HepG2 (cell line): ENCODE measurements at regions not wholly inside any gene's neighbourhood (a gene's known extent, or its start where the extent isn't known, plus 50 kb on each side); places are given as distances from the start of the nearest gene placed in this dataset.

Source experiments
- ATAC-seq: fragments of 200-7000 bp; cut with Tn5 transposase; 3 replicates; pipeline ENCODE4 v1.9.1; 2020; ENCODE audit warnings: mild to moderate bottlenecking, moderate library complexity
- BruUV-seq: library from RNA; stranded (reverse); fragments of 400-500 nt; replicated peaks from 2 replicates; lab custom pipeline; 2021; lab: Mats Ljungman, UMichigan
- CTCF ChIA-PET: fragments of 300-600 bp; formaldehyde crosslinking; extraction: SDS; loops from one replicate; lab custom pipeline; 2021; ENCODE audit warnings: low total read pairs, inconsistent platforms, low intra/inter-chr PET ratio; lab: Yijun Ruan, JAX
- POLR2A ChIA-PET: fragments of 350-600 bp; sonication (Branson Sonifier 250); formaldehyde crosslinking; loops from one replicate; lab custom pipeline; 2020; ENCODE audit warnings: antibody characterized with exemption, inconsistent platforms; lab: Yijun Ruan, JAX
- DNase-seq: peaks from one replicate; pipeline ENCODE4 v3.0.0-alpha.2; 2015; ENCODE audit warnings: low spot score
- FAIRE-seq: peaks from 3 replicates; lab custom pipeline; 2011; peaks lifted over from hg19 to GRCh38; lab: Jason Lieb, UNC
- H2AFZ ChIP-seq: one replicate; pipeline ENCODE4 v1.6.1; 2011; ENCODE audit warnings: low read length, inconsistent platforms
- H3K27ac ChIP-seq: fragments of 300-600 bp; 3 replicates; pipeline ENCODE4 v1.8.0; 2011; ENCODE audit warnings: mixed run types, mild to moderate bottlenecking, mixed read lengths, low read length, inconsistent platforms; ENCODE audit not compliant: insufficient read depth; ENCODE audit errors: extremely low read length
- H3K27me3 ChIP-seq, 2 experiments: fragments of 200-600 bp in 1 of 2; 2 replicates in 1 of 2; 3 replicates in 1 of 2; pipeline versions ENCODE4 v1.6.0 to v1.8.0; 2011; ENCODE audit warnings: low read length in 2 of 2, mild to moderate bottlenecking in 2 of 2, moderate library complexity in 2 of 2, inconsistent platforms in 1 of 2; ENCODE audit not compliant: insufficient read depth in 2 of 2, control insufficient read depth in 1 of 2
- H3K36me3 ChIP-seq, 2 experiments: fragments of 200-600 bp in 1 of 2; replicated peaks in 1 of 2; 2 replicates in 1 of 2; 3 replicates in 1 of 2; pipeline versions ENCODE4 v1.5.1 to v1.8.0; 2011; ENCODE audit warnings: low read length in 2 of 2, inconsistent platforms in 1 of 2; ENCODE audit not compliant: insufficient read depth in 2 of 2, control insufficient read depth in 1 of 2
- H3K4me1 ChIP-seq: 2 replicates; pipeline ENCODE4 v1.5.1; 2012; ENCODE audit warnings: low read length, inconsistent platforms; ENCODE audit not compliant: insufficient read depth
- H3K4me2 ChIP-seq: 2 replicates; pipeline ENCODE4 v1.6.0; 2011; ENCODE audit warnings: low read depth, low read length, inconsistent platforms
- H3K4me3 ChIP-seq, 3 experiments: fragments of 200-600 bp in 1 of 3; sonication (generic), shearing (Covaris generic) in 1 of 3; replicated peaks in 1 of 3; 2 replicates each; pipeline ENCODE4 v1.5.1; 2011 to 2016; ENCODE audit warnings: low read length in 3 of 3, inconsistent platforms in 2 of 3, low read depth in 2 of 3, mild to moderate bottlenecking in 2 of 3, control low read depth in 1 of 3, mixed read lengths in 1 of 3; ENCODE audit not compliant: insufficient read depth in 1 of 3
- H3K79me2 ChIP-seq: one replicate; pipeline ENCODE4 v1.6.1; 2011; ENCODE audit warnings: low read length, inconsistent platforms; ENCODE audit not compliant: insufficient read depth
- H3K9ac ChIP-seq: 2 replicates; pipeline ENCODE4 v1.6.0; 2011; ENCODE audit warnings: mild to moderate bottlenecking, low read depth, low read length, inconsistent platforms; ENCODE audit not compliant: insufficient read depth
- H3K9me3 ChIP-seq: 2 replicates; pipeline ENCODE4 v1.5.1; 2012; ENCODE audit warnings: mild to moderate bottlenecking, low read length
- H4K20me1 ChIP-seq: 2 replicates; pipeline ENCODE4 v1.6.0; 2011; ENCODE audit warnings: inconsistent platforms, mild to moderate bottlenecking, low read length, moderate library complexity; ENCODE audit not compliant: insufficient read depth
- KLF11 ChIP-seq: IDR thresholded peaks from 2 replicates; pipeline ENCODE4 v1.6.1; 2016; ENCODE audit warnings: missing compliant biosample characterization
- SRSF9 ChIP-seq: fragments of 200-400 bp; formaldehyde crosslinking; IDR thresholded peaks from 2 replicates; pipeline ENCODE4 v1.6.1; 2018; ENCODE audit warnings: borderline replicate concordance, mild to moderate bottlenecking, low read depth, low read length; ENCODE audit not compliant: insufficient read depth, poor library complexity, severe bottlenecking
- TCF12 ChIP-seq, 2 experiments: fragments of 450-650 bp in 1 of 2; sonication (generic) in 1 of 2; formaldehyde crosslinking in 1 of 2; IDR thresholded peaks; 2 replicates each; pipeline versions ENCODE4 v1.6.1 to v1.8.0; 2017 to 2022; ENCODE audit warnings: antibody characterized with exemption in 1 of 2, mild to moderate bottlenecking in 1 of 2, missing genetic modification reagents in 1 of 2, moderate library complexity in 1 of 2
- ZNF260 ChIP-seq: sonication (generic); formaldehyde crosslinking; IDR thresholded peaks from 2 replicates; pipeline ENCODE4 v1.4.0; 2020; ENCODE audit warnings: missing genetic modification reagents, low read depth, mild to moderate bottlenecking, borderline replicate concordance
- ZNF629 ChIP-seq: sonication (generic); formaldehyde crosslinking; conservative IDR thresholded peaks from 2 replicates; pipeline ENCODE4 v1.5.0; 2020; ENCODE audit warnings: missing genetic modification reagents
- ZNF724P ChIP-seq: sonication (generic); formaldehyde crosslinking; IDR thresholded peaks from 2 replicates; pipeline ENCODE4 v1.8.0; 2022; ENCODE audit warnings: missing genetic modification reagents, borderline replicate concordance
- WGBS: methylation state at CpG from one replicate; pipeline ENCODE4 v1.1.6; 2017; ENCODE audit warnings: low lambda C conversion rate; 5-methylcytosine and 5-hydroxymethylcytosine counted together
- in situ Hi-C: cut with HindIII; loops from 2 replicates; pipeline ENCODE4 v1.10.0; 2017; ENCODE audit warnings: low pct_unique_long_range_greater_than_20kb; ENCODE audit not compliant: extremely low pct_ligation_motif_present
- intact Hi-C: fragments of 100-400 bp; cut with micrococcal nuclease; formaldehyde crosslinking; loops from one replicate; pipeline ENCODE4 v1.10.0; 2022; ENCODE audit not compliant: unreplicated experiment
- TF ChIP-seq, protein P1 (sequence below): sonication (generic); formaldehyde crosslinking; IDR thresholded peaks from 2 replicates; pipeline ENCODE4 v1.5.0; 2020; ENCODE audit warnings: mild to moderate bottlenecking, missing genetic modification reagents, moderate library complexity
- TF ChIP-seq, protein P2 (sequence below): sonication (generic); formaldehyde crosslinking; IDR thresholded peaks from 2 replicates; pipeline ENCODE4 v1.8.1; 2023; ENCODE audit warnings: mild to moderate bottlenecking, missing genetic modification reagents, borderline replicate concordance
- TF ChIP-seq, protein P3 (sequence below): IDR thresholded peaks from 2 replicates; pipeline ENCODE4 v1.6.1; 2018; ENCODE audit warnings: missing genetic modification reagents, mild to moderate bottlenecking, missing compliant biosample characterization
- TF ChIP-seq, protein P4 (sequence below): sonication (generic); formaldehyde crosslinking; IDR thresholded peaks from 2 replicates; pipeline ENCODE4 v1.5.0; 2020; ENCODE audit warnings: missing genetic modification reagents
- TF ChIP-seq, protein P5 (sequence below): IDR thresholded peaks from 2 replicates; pipeline ENCODE4 v1.6.1; 2016; ENCODE audit warnings: missing compliant biosample characterization, missing genetic modification reagents, borderline replicate concordance

DNA sequence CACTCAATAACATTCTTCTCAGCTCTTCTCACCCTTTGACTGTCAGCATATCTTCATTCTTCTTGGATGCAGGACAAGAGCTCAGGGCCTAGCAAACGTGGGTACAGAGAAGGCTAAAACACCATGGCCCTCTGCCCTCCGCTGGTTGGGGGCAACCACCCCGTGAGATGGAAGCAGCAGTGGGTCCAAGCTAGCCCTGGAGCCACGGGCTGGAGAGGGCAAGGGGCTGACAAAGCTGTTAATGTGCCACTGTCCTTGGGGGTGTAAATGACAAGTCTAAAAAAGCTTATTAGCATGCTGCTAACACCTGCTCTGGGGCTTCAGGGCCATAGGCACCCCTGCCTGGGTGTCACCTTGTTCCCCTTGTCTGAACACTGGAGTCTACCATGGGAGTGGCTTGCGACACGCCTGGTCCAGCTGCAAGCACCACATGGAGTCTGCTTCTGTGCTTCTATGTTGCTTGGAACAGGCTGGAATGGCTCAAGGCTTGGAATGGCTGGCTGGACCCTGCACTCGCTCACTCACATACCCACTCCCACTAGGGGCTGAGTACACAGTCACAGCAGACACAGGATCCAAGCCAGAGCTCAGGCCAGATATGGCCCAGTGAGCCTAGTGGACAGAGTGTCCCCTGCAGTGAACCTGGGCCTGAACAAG lies 246.0 kb downstream of the PCDH10 start:
- Histone ChIP-seq H3K4me2 (no peak overlapping the region), H3K79me2 (no peaks in the 10 kb centered on the region), H3K4me3 (no peak overlapping the region), H3K27ac (no peak overlapping the region), H3K27me3 (no peaks in the 10 kb centered on the region), H3K36me3 (no peaks in the 10 kb centered on the region), H3K9me3 (no peaks in the 10 kb centered on the region), H3K4me1 (no peaks in the 10 kb centered on the region), H2AFZ (no peak overlapping the region), H4K20me1 (no peaks in the 10 kb centered on the region), H3K9ac (no peak overlapping the region)
- DNase-seq (no peak), FAIRE-seq (no peak), ATAC-seq (no peak)
- in situ Hi-C loops = no loop called here
- no peak for TF ChIP-seq KLF11
- BruUV-seq = no TSS peak
- WGBS = 0% methylated on average over 3 of the region's 7 CpGs
- intact Hi-C loops = no loop called here
- POLR2A ChIA-PET = no interaction called here
- CTCF ChIA-PET = no interaction called here

DNA sequence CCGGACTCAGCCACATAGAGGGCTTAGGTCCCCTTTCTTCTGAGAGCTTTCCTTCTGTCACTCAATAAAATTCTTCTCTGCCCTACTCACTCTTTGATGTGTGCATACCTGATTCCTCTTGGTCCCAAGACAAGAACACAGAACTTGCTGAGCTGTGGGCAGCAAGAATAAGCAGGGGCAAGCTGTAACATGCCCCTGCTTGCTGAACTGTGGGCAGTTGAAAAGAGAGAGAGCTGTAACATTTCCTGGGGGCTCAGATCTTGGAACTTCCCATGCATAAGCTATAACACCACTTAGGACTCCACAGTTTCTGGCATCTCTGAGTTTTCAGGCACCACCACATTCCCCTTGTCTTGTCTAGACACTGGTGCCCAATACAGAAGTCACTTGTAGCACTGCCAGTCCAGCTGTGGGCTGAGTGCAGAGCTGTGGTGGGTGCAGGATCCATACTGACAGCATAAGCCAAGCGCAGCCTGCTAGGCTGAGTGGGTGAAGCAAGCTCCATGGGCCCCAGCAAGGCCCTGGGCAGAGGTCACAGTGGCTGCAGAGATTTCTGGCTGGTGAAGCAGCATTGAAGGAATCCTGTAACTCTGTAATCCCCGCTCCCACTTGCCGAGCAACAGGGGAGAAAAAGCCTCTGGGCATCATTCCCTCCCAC lies 241.2 kb downstream of the PCDH10 start:
- intact Hi-C loops = no loop called here
- FAIRE-seq (no peak), ATAC-seq (peak; percentile 42; the same call in 1 of the 3 replicates), DNase-seq (no peak)
- Histone ChIP-seq H3K9me3 (no peaks in the 10 kb centered on the region), H3K4me3 (no peak overlapping the region), H3K27me3 (no peaks in the 10 kb centered on the region), H3K36me3 (no peaks in the 10 kb centered on the region), H3K9ac (no peak overlapping the region), H3K4me2 (no peak overlapping the region), H3K79me2 (no peaks in the 10 kb centered on the region), H4K20me1 (no peaks in the 10 kb centered on the region), H2AFZ (no peak overlapping the region), H3K27ac (no peak overlapping the region), H3K4me1 (no peaks in the 10 kb centered on the region)
- 6% methylated on average over 3 of the region's 4 CpGs for WGBS
- ChIA-PET CTCF (no interaction called here), POLR2A (no interaction called here)
- no TSS peak for BruUV-seq
- in situ Hi-C loops = no loop called here
- no peak for TF ChIP-seq TCF12 (IDR thresholded peaks at IDR 0.05)
- no peak for TF ChIP-seq TCF12 (CRISPR knock-in tag; IDR thresholded peaks at IDR 0.05)
- TF ChIP-seq ZNF724P (CRISPR knock-in tag) = no peak
- TF ChIP-seq, protein P1, sequence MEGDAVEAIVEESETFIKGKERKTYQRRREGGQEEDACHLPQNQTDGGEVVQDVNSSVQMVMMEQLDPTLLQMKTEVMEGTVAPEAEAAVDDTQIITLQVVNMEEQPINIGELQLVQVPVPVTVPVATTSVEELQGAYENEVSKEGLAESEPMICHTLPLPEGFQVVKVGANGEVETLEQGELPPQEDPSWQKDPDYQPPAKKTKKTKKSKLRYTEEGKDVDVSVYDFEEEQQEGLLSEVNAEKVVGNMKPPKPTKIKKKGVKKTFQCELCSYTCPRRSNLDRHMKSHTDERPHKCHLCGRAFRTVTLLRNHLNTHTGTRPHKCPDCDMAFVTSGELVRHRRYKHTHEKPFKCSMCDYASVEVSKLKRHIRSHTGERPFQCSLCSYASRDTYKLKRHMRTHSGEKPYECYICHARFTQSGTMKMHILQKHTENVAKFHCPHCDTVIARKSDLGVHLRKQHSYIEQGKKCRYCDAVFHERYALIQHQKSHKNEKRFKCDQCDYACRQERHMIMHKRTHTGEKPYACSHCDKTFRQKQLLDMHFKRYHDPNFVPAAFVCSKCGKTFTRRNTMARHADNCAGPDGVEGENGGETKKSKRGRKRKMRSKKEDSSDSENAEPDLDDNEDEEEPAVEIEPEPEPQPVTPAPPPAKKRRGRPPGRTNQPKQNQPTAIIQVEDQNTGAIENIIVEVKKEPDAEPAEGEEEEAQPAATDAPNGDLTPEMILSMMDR = no peak
- TF ChIP-seq, protein P2, sequence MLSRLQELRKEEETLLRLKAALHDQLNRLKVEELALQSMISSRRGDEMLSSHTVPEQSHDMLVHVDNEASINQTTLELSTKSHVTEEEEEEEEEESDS (CRISPR knock-in tag) = no peak
- no peak for TF ChIP-seq SRSF9
- no peak for TF ChIP-seq ZNF629 (CRISPR knock-in tag)
- TF ChIP-seq, protein P3, sequence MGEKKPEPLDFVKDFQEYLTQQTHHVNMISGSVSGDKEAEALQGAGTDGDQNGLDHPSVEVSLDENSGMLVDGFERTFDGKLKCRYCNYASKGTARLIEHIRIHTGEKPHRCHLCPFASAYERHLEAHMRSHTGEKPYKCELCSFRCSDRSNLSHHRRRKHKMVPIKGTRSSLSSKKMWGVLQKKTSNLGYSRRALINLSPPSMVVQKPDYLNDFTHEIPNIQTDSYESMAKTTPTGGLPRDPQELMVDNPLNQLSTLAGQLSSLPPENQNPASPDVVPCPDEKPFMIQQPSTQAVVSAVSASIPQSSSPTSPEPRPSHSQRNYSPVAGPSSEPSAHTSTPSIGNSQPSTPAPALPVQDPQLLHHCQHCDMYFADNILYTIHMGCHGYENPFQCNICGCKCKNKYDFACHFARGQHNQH (CRISPR knock-in tag) = no peak
- TF ChIP-seq, protein P4, sequence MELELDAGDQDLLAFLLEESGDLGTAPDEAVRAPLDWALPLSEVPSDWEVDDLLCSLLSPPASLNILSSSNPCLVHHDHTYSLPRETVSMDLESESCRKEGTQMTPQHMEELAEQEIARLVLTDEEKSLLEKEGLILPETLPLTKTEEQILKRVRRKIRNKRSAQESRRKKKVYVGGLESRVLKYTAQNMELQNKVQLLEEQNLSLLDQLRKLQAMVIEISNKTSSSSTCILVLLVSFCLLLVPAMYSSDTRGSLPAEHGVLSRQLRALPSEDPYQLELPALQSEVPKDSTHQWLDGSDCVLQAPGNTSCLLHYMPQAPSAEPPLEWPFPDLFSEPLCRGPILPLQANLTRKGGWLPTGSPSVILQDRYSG (CRISPR knock-in tag) = no peak
- TF ChIP-seq, protein P5, sequence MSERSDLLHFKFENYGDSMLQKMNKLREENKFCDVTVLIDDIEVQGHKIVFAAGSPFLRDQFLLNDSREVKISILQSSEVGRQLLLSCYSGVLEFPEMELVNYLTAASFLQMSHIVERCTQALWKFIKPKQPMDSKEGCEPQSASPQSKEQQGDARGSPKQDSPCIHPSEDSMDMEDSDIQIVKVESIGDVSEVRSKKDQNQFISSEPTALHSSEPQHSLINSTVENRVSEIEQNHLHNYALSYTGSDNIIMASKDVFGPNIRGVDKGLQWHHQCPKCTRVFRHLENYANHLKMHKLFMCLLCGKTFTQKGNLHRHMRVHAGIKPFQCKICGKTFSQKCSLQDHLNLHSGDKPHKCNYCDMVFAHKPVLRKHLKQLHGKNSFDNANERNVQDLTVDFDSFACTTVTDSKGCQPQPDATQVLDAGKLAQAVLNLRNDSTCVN (CRISPR knock-in tag) = no peak
- TF ChIP-seq ZNF260 = no peak
